H9 (cell line): ENCODE measurements at regions not wholly inside any gene's neighbourhood (a gene's known extent, or its start where the extent isn't known, plus 50 kb on each side); places are given as distances from the start of the nearest gene placed in this dataset.

Experiments
- DNase-seq: peaks from one replicate; pipeline ENCODE4 v3.0.0-alpha.2; 2017
- H2AFZ ChIP-seq: one replicate; pipeline ENCODE4 v1.6.1; 2013; ENCODE audit warnings: mild to moderate bottlenecking, low read length, control low read depth, moderate library complexity
- H2AK5ac ChIP-seq: 2 replicates; pipeline ENCODE4 v1.6.1; 2013; ENCODE audit warnings: low read length, control low read depth, mixed read lengths; ENCODE audit not compliant: insufficient read length
- H2BK120ac ChIP-seq: one replicate; pipeline ENCODE4 v1.6.1; 2013; ENCODE audit warnings: low read depth, mild to moderate bottlenecking, low read length, control low read depth, inconsistent platforms; ENCODE audit not compliant: poor library complexity, severe bottlenecking
- H2BK12ac ChIP-seq: 2 replicates; pipeline ENCODE4 v1.6.1; 2013; ENCODE audit warnings: low read length, control low read depth, mixed read lengths, low read depth; ENCODE audit not compliant: insufficient read length
- H2BK15ac ChIP-seq: 2 replicates; pipeline ENCODE4 v1.6.1; 2013; ENCODE audit warnings: low read depth, low read length, control low read depth
- H2BK20ac ChIP-seq: one replicate; pipeline ENCODE4 v1.6.1; 2013; ENCODE audit warnings: low read depth, mild to moderate bottlenecking, low read length, control low read depth, inconsistent platforms; ENCODE audit not compliant: poor library complexity, severe bottlenecking
- H2BK5ac ChIP-seq: 2 replicates; pipeline ENCODE4 v1.6.1; 2013; ENCODE audit warnings: low read length, control low read depth, mixed read lengths; ENCODE audit not compliant: insufficient read length
- H3K14ac ChIP-seq: 2 replicates; pipeline ENCODE4 v1.6.1; 2013; ENCODE audit warnings: low read length, control low read depth; ENCODE audit not compliant: insufficient read depth
- H3K18ac ChIP-seq: 2 replicates; pipeline ENCODE4 v1.6.1; 2013; ENCODE audit warnings: low read depth, mild to moderate bottlenecking, mixed read lengths, low read length, control low read depth; ENCODE audit not compliant: insufficient read length
- H3K23ac ChIP-seq: 2 replicates; pipeline ENCODE4 v1.6.1; 2013; ENCODE audit warnings: low read length, control low read depth, mixed read lengths, low read depth; ENCODE audit not compliant: insufficient read length
- H3K23me2 ChIP-seq: 2 replicates; pipeline ENCODE4 v1.6.1; 2013; ENCODE audit warnings: low read depth, mild to moderate bottlenecking, mixed read lengths, low read length, control low read depth; ENCODE audit not compliant: insufficient read length, poor library complexity, severe bottlenecking
- H3K27ac ChIP-seq: 2 replicates; pipeline ENCODE4 v1.5.1; 2013; ENCODE audit warnings: low read length, control low read depth, mixed read lengths, low read depth; ENCODE audit not compliant: insufficient read length
- H3K27me3 ChIP-seq: 2 replicates; pipeline ENCODE4 v1.6.1; 2013; ENCODE audit warnings: low read length, control low read depth, inconsistent platforms; ENCODE audit not compliant: insufficient read depth
- H3K4ac ChIP-seq: 2 replicates; pipeline ENCODE4 v1.6.1; 2013; ENCODE audit warnings: low read depth, mild to moderate bottlenecking, control low read depth, inconsistent platforms, low read length, moderate library complexity
- H3K4me1 ChIP-seq: 2 replicates; pipeline ENCODE4 v1.6.1; 2013; ENCODE audit warnings: low read length, control low read depth, inconsistent platforms; ENCODE audit not compliant: insufficient read depth
- H3K4me2 ChIP-seq: 2 replicates; pipeline ENCODE4 v1.6.1; 2013; ENCODE audit warnings: low read length, control low read depth, mixed read lengths; ENCODE audit not compliant: insufficient read length, insufficient read depth
- H3K56ac ChIP-seq: 2 replicates; pipeline ENCODE4 v1.6.1; 2013; ENCODE audit warnings: low read depth, mild to moderate bottlenecking, mixed read lengths, low read length, control low read depth; ENCODE audit not compliant: insufficient read length
- H3K79me1 ChIP-seq: 2 replicates; pipeline ENCODE4 v1.6.1; 2013; ENCODE audit warnings: low read depth, mild to moderate bottlenecking, moderate library complexity, low read length, control low read depth, inconsistent platforms; ENCODE audit not compliant: insufficient read depth, poor library complexity, severe bottlenecking
- H3K79me2 ChIP-seq: 2 replicates; pipeline ENCODE4 v1.6.1; 2013; ENCODE audit warnings: low read length, control low read depth, inconsistent platforms; ENCODE audit not compliant: insufficient read depth
- H3K9ac ChIP-seq: 2 replicates; pipeline ENCODE4 v1.6.1; 2013; ENCODE audit warnings: low read length, control low read depth, mixed read lengths; ENCODE audit not compliant: insufficient read length; ENCODE audit errors: extremely low read depth
- H3K9me3 ChIP-seq: one replicate; pipeline ENCODE4 v1.6.1; 2013; ENCODE audit warnings: low read depth, low read length, inconsistent platforms; ENCODE audit not compliant: control insufficient read depth
- H3T11ph ChIP-seq: one replicate; pipeline ENCODE4 v1.6.1; 2013; ENCODE audit warnings: mild to moderate bottlenecking, low read length, control low read depth, inconsistent platforms
- H4K20me1 ChIP-seq: one replicate; pipeline ENCODE4 v1.6.1; 2013; ENCODE audit not compliant: control insufficient read depth, insufficient read length, insufficient read depth
- H4K5ac ChIP-seq: 2 replicates; pipeline ENCODE4 v1.6.1; 2013; ENCODE audit warnings: low read depth, mild to moderate bottlenecking, mixed read lengths, low read length, control low read depth; ENCODE audit not compliant: insufficient read length
- H4K8ac ChIP-seq: replicated peaks from 2 replicates; pipeline ENCODE4 v1.6.1; 2013; ENCODE audit warnings: low read length, control low read depth, mixed read lengths, low read depth; ENCODE audit not compliant: insufficient read length
- H4K91ac ChIP-seq: 2 replicates; pipeline ENCODE4 v1.6.1; 2013; ENCODE audit warnings: low read depth, mild to moderate bottlenecking, moderate library complexity, mixed read lengths, low read length, control low read depth; ENCODE audit not compliant: insufficient read length
- H3K27ac Mint-ChIP-seq, 3 experiments: 2 replicates in 2 of 3; 3 replicates in 1 of 3; pipeline ENCODE4 v1.8.0; 2020 to 2021; ENCODE audit warnings: mixed read lengths in 3 of 3, mild to moderate bottlenecking in 1 of 3, moderate library complexity in 1 of 3
- H3K27me3 Mint-ChIP-seq: 2 replicates; pipeline ENCODE4 v1.8.0; 2021; ENCODE audit warnings: low read depth, mild to moderate bottlenecking, moderate library complexity, mixed read lengths
- H3K36me3 Mint-ChIP-seq, 3 experiments: 2 replicates in 2 of 3; 3 replicates in 1 of 3; pipeline ENCODE4 v1.8.0; 2020 to 2021; ENCODE audit warnings: low read depth in 3 of 3, mixed read lengths in 3 of 3; ENCODE audit not compliant: insufficient read depth in 1 of 3
- H3K4me1 Mint-ChIP-seq, 2 experiments: 2 replicates each; pipeline ENCODE4 v1.8.0; 2020; ENCODE audit warnings: mixed read lengths in 2 of 2
- H3K4me3 Mint-ChIP-seq, 2 experiments: 2 replicates in 1 of 2; 3 replicates in 1 of 2; pipeline ENCODE4 v1.8.0; 2020 to 2021; ENCODE audit warnings: mild to moderate bottlenecking in 2 of 2, mixed read lengths in 2 of 2, moderate library complexity in 1 of 2
- H3K9me3 Mint-ChIP-seq, 2 experiments: 2 replicates in 1 of 2; 3 replicates in 1 of 2; pipeline ENCODE4 v1.8.0; 2020; ENCODE audit warnings: mild to moderate bottlenecking in 2 of 2, mixed read lengths in 2 of 2, moderate library complexity in 1 of 2
- WGBS: extraction: QIAGEN DNeasy Blood & Tissue Kit; methylation state at CpG from one replicate; pipeline ENCODE4 v1.1.7; 2013; ENCODE audit warnings: missing lambda C conversion rate, low lambda C conversion rate, mixed read lengths; ENCODE audit not compliant: insufficient read length; ENCODE audit errors: extremely low coverage; 5-methylcytosine and 5-hydroxymethylcytosine counted together
- TF ChIP-seq, protein P1 (sequence below): fragments of 200-600 bp; sonication (generic); conservative IDR thresholded peaks from 3 replicates; pipeline ENCODE4 v1.8.0; 2021; ENCODE audit warnings: antibody characterized with exemption, mild to moderate bottlenecking

DNA sequence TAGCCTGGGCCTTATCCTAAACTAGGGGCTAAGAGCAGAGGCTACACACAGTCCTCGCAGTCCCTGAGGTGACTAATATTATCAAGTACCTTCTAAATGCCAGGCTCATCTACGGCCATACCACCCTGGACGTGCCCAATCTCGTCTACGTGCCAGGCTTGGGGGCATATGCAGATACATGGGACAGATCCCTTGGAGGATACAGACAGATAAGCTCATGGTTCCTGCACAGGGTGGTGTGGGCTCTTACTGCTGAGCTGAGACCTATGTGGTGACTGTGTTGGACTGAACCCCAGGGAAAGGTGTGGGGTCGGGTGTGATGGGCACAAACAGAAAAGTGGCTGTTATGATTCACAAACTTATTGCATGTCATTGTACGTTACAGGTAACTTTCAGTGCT is 268.4 kb upstream of the NEBL start:
- H3K9me3 ChIP-seq: peaks cover 14% of the 10 kb centered on the region
- no peak overlapping the region for H3K4ac ChIP-seq
- no peak overlapping the region for H3K27ac ChIP-seq
- no peak overlapping the region for H4K5ac ChIP-seq
- H3K18ac ChIP-seq: no peak overlapping the region
- no peak overlapping the region for H2BK12ac ChIP-seq
- no peaks in the 10 kb centered on the region for H3K79me2 ChIP-seq
- Mint-ChIP-seq H3K4me1 (peaks cover 19 to 21% of the 10 kb centered on the region in 2 experiments), H3K27me3 (no peaks in the 10 kb centered on the region), H3K36me3 (peaks cover 7 to 32% (median 23%) of the 10 kb centered on the region in 3 experiments), H3K9me3 (peaks cover 18 to 22% of the 10 kb centered on the region in 2 experiments), H3K27ac (no peak overlapping the region; a peak in 1 of 7 replicates), H3K4me3 (no peak overlapping the region)
- H3T11ph ChIP-seq: no peak overlapping the region
- H3K23ac ChIP-seq: no peak overlapping the region
- no peaks in the 10 kb centered on the region for H3K23me2 ChIP-seq
- H3K4me1 ChIP-seq: no peaks in the 10 kb centered on the region
- no peaks in the 10 kb centered on the region for H3K27me3 ChIP-seq
- no peak overlapping the region for H3K14ac ChIP-seq
- no peak overlapping the region for H3K9ac ChIP-seq
- H2AFZ ChIP-seq: no peak overlapping the region
- TF ChIP-seq, protein P1, sequence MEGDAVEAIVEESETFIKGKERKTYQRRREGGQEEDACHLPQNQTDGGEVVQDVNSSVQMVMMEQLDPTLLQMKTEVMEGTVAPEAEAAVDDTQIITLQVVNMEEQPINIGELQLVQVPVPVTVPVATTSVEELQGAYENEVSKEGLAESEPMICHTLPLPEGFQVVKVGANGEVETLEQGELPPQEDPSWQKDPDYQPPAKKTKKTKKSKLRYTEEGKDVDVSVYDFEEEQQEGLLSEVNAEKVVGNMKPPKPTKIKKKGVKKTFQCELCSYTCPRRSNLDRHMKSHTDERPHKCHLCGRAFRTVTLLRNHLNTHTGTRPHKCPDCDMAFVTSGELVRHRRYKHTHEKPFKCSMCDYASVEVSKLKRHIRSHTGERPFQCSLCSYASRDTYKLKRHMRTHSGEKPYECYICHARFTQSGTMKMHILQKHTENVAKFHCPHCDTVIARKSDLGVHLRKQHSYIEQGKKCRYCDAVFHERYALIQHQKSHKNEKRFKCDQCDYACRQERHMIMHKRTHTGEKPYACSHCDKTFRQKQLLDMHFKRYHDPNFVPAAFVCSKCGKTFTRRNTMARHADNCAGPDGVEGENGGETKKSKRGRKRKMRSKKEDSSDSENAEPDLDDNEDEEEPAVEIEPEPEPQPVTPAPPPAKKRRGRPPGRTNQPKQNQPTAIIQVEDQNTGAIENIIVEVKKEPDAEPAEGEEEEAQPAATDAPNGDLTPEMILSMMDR: no peak
- no peaks in the 10 kb centered on the region for H4K20me1 ChIP-seq
- H2BK15ac ChIP-seq: no peak overlapping the region
- H4K8ac ChIP-seq: no peak overlapping the region
- DNase-seq: no peak
- no peak overlapping the region for H3K56ac ChIP-seq
- H2BK120ac ChIP-seq: no peak overlapping the region
- no peak overlapping the region for H3K4me2 ChIP-seq
- H2BK5ac ChIP-seq: no peak overlapping the region
- H2AK5ac ChIP-seq: no peak overlapping the region
- H4K91ac ChIP-seq: no peak overlapping the region
- WGBS: no CpG with 5 or more reads among the region's 7 CpGs
- no peak overlapping the region for H2BK20ac ChIP-seq
- no peaks in the 10 kb centered on the region for H3K79me1 ChIP-seq
